Panc1 (cell line): ENCODE measurements at regions not wholly inside any gene's neighbourhood (a gene's known extent, or its start where the extent isn't known, plus 50 kb on each side); places are given as distances from the start of the nearest gene placed in this dataset.

Experiments used
- ATAC-seq: fragments of 200-7000 bp; cut with Tn5 transposase; 2 replicates; pipeline ENCODE4 v1.9.1; 2020; ENCODE audit warnings: mild to moderate bottlenecking, moderate library complexity
- BruUV-seq: library from RNA; stranded (reverse); fragments of 400-500 nt; replicated peaks from 2 replicates; lab custom pipeline; 2021; lab: Mats Ljungman, UMichigan
- CTCF ChIA-PET: fragments of 300-600 bp; sonication (Branson Sonifier 250); formaldehyde crosslinking; loops from one replicate; lab custom pipeline; 2022; ENCODE audit warnings: antibody characterized with exemption; lab: Charles Lee
- POLR2A ChIA-PET: fragments of 300-600 bp; sonication (Branson Sonifier 250); formaldehyde crosslinking; loops from one replicate; lab custom pipeline; 2022; ENCODE audit warnings: antibody characterized with exemption; lab: Charles Lee
- DNase-seq: peaks from one replicate; pipeline ENCODE4 v3.0.0-alpha.2; 2010; ENCODE audit warnings: low read depth, low spot score
- H3K27ac ChIP-seq: 2 replicates; pipeline ENCODE4 v1.5.1; 2011; ENCODE audit warnings: mild to moderate bottlenecking, low read length, inconsistent platforms
- H3K27me3 ChIP-seq: fragments of 200-500 bp; sonication (Bioruptor generic); 2 replicates; pipeline ENCODE4 v1.6.0; 2014; ENCODE audit warnings: low read length, inconsistent platforms; ENCODE audit not compliant: control insufficient read depth, insufficient read depth
- H3K36me3 ChIP-seq: fragments of 200-500 bp; sonication (Bioruptor generic); 2 replicates; pipeline ENCODE4 v1.5.1; 2014; ENCODE audit warnings: inconsistent platforms, mild to moderate bottlenecking, low read length, moderate library complexity; ENCODE audit not compliant: control insufficient read depth, insufficient read depth
- H3K4me1 ChIP-seq: 2 replicates; pipeline ENCODE4 v1.5.1; 2011; ENCODE audit warnings: inconsistent platforms, mild to moderate bottlenecking, low read length, moderate library complexity; ENCODE audit not compliant: control insufficient read depth, insufficient read depth
- H3K4me3 ChIP-seq, 2 experiments: 2 replicates each; pipeline ENCODE4 v1.5.1; 2011 to 2012; ENCODE audit warnings: low read depth in 2 of 2, low read length in 2 of 2, mild to moderate bottlenecking in 2 of 2, inconsistent platforms in 1 of 2, moderate library complexity in 1 of 2
- H3K9me3 ChIP-seq: fragments of 200-500 bp; sonication (Bioruptor generic); 2 replicates; pipeline ENCODE4 v1.5.1; 2014; ENCODE audit warnings: low read depth, mild to moderate bottlenecking, inconsistent platforms, low read length, moderate library complexity; ENCODE audit not compliant: control insufficient read depth, insufficient read depth
- POLR2AphosphoS5 ChIP-seq: IDR thresholded peaks from 2 replicates; pipeline ENCODE4 v1.6.1; 2012; ENCODE audit warnings: mild to moderate bottlenecking, low read depth, low read length, moderate library complexity
- SIN3A ChIP-seq: IDR thresholded peaks from 2 replicates; pipeline ENCODE4 v1.6.1; 2012; ENCODE audit warnings: low read depth, mild to moderate bottlenecking, low read length, moderate library complexity, borderline replicate concordance; ENCODE audit not compliant: insufficient read depth
- TCF7L2 ChIP-seq: IDR thresholded peaks from 2 replicates; pipeline ENCODE4 v1.6.1; 2011; ENCODE audit warnings: mild to moderate bottlenecking, low read depth, low read length, inconsistent platforms
- in situ Hi-C: cut with HindIII; loops from 2 replicates; pipeline ENCODE4 v1.10.0; 2016; ENCODE audit warnings: low sequenced_read_pairs, low pct_unique_long_range_greater_than_20kb
- intact Hi-C: fragments of 100-400 bp; cut with micrococcal nuclease; formaldehyde crosslinking; loops from one replicate; pipeline ENCODE4 v1.10.0; 2022; ENCODE audit not compliant: unreplicated experiment
- TF ChIP-seq, protein P1 (sequence below): fragments of 450-650 bp; IDR thresholded peaks from 2 replicates; pipeline ENCODE4 v1.5.1; 2017; ENCODE audit warnings: mild to moderate bottlenecking
- TF ChIP-seq, protein P2 (sequence below), 2 experiments: IDR thresholded peaks; 2 replicates each; pipeline ENCODE4 v1.6.1; 2011 to 2012; ENCODE audit warnings: low read depth in 2 of 2, control low read depth in 1 of 2, low read length in 1 of 2, mild to moderate bottlenecking in 1 of 2, moderate library complexity in 1 of 2; ENCODE audit not compliant: insufficient read depth in 1 of 2

DNA sequence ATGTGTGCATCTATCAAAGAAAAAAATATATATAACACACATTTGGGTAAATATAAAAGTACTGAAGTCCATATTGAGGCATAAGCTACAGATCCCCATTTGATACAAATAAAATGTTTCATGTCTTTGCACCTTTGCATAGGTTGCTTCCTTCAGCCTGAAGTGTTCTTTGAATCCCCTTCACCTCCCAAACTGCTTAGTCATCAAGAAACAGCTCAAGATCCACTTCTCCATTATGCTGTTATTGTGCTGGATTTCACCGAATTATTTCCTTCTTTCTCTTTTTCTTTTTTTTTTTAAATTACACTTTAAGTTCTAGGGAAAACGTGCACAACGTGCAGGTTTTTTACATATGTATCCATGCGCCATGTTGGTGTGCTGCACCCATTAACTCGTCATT is 419.1 kb downstream of the ENC1 start:
- no TSS peak for BruUV-seq
- CTCF ChIA-PET = no interaction called here
- no peak overlapping the region for H3K4me3 ChIP-seq
- no peaks in the 10 kb centered on the region for H3K36me3 ChIP-seq
- H3K4me1 ChIP-seq = no peaks in the 10 kb centered on the region
- no peaks in the 10 kb centered on the region for H3K9me3 ChIP-seq
- no peak overlapping the region for H3K27ac ChIP-seq
- H3K27me3 ChIP-seq = no peaks in the 10 kb centered on the region; the same call in 1 of the 2 replicates
- ATAC-seq = no peak
- POLR2A ChIA-PET = no interaction called here
- intact Hi-C loops (no loop called here), in situ Hi-C loops (no loop called here)
- DNase-seq = no peak
- TF ChIP-seq POLR2AphosphoS5 (no peak), TCF7L2 (no peak), SIN3A (no peak)
- TF ChIP-seq, protein P1, sequence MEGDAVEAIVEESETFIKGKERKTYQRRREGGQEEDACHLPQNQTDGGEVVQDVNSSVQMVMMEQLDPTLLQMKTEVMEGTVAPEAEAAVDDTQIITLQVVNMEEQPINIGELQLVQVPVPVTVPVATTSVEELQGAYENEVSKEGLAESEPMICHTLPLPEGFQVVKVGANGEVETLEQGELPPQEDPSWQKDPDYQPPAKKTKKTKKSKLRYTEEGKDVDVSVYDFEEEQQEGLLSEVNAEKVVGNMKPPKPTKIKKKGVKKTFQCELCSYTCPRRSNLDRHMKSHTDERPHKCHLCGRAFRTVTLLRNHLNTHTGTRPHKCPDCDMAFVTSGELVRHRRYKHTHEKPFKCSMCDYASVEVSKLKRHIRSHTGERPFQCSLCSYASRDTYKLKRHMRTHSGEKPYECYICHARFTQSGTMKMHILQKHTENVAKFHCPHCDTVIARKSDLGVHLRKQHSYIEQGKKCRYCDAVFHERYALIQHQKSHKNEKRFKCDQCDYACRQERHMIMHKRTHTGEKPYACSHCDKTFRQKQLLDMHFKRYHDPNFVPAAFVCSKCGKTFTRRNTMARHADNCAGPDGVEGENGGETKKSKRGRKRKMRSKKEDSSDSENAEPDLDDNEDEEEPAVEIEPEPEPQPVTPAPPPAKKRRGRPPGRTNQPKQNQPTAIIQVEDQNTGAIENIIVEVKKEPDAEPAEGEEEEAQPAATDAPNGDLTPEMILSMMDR = no peak
- TF ChIP-seq, protein P2, sequence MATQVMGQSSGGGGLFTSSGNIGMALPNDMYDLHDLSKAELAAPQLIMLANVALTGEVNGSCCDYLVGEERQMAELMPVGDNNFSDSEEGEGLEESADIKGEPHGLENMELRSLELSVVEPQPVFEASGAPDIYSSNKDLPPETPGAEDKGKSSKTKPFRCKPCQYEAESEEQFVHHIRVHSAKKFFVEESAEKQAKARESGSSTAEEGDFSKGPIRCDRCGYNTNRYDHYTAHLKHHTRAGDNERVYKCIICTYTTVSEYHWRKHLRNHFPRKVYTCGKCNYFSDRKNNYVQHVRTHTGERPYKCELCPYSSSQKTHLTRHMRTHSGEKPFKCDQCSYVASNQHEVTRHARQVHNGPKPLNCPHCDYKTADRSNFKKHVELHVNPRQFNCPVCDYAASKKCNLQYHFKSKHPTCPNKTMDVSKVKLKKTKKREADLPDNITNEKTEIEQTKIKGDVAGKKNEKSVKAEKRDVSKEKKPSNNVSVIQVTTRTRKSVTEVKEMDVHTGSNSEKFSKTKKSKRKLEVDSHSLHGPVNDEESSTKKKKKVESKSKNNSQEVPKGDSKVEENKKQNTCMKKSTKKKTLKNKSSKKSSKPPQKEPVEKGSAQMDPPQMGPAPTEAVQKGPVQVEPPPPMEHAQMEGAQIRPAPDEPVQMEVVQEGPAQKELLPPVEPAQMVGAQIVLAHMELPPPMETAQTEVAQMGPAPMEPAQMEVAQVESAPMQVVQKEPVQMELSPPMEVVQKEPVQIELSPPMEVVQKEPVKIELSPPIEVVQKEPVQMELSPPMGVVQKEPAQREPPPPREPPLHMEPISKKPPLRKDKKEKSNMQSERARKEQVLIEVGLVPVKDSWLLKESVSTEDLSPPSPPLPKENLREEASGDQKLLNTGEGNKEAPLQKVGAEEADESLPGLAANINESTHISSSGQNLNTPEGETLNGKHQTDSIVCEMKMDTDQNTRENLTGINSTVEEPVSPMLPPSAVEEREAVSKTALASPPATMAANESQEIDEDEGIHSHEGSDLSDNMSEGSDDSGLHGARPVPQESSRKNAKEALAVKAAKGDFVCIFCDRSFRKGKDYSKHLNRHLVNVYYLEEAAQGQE (IDR thresholded peaks at IDR 0.05; ENCODE audit: insufficient read depth in 1 of 2, low read depth in 2 of 2, low read length in 1 of 2) = no peak

- BruUV-seq = no TSS peak
- H3K4me1 ChIP-seq = no peaks in the 10 kb centered on the region
- ATAC-seq = no peak
- in situ Hi-C loops = no loop called here
- H3K9me3 ChIP-seq = no peaks in the 10 kb centered on the region
- CTCF ChIA-PET = no interaction called here
- no peaks in the 10 kb centered on the region for H3K36me3 ChIP-seq
- H3K27ac ChIP-seq = no peak overlapping the region
- H3K4me3 ChIP-seq = no peak overlapping the region
- DNase-seq = no peak
- intact Hi-C loops = no loop called here
- TF ChIP-seq, protein P1 = no peak
- TF ChIP-seq, protein P2 (IDR thresholded peaks at IDR 0.05; ENCODE audit: insufficient read depth in 1 of 2, low read depth in 2 of 2, low read length in 1 of 2) = no peak
- TF ChIP-seq TCF7L2 = no peak
- TF ChIP-seq POLR2AphosphoS5 = no peak
- no peak for TF ChIP-seq SIN3A
- no peaks in the 10 kb centered on the region for H3K27me3 ChIP-seq
- POLR2A ChIA-PET = no interaction called here
These were observed 424.5 kb downstream of the ENC1 start for GRCh38 chr5:74216012-74216411.
